ENCODE measurements at regions not wholly inside any gene's neighbourhood (a gene's known extent, or its start where the extent isn't known, plus 50 kb on each side); places are given as distances from the start of the nearest gene placed in this dataset.

GRCh38 chr18:29140590-29140989, 963.7 kb upstream of the CDH2 start:
- H3K4me3 Mint-ChIP-seq, result no peak overlapping the region
- WGBS (ENCODE audit: extremely low coverage, insufficient read length, low lambda C conversion rate), result no CpG with 5 or more reads among the region's 2 CpGs
- H3K4ac ChIP-seq (ENCODE audit: low read depth, low read length), result no peak overlapping the region
- H3K4me1 Mint-ChIP-seq, result peaks cover 13 to 15% of the 10 kb centered on the region in 2 experiments
- H3T11ph ChIP-seq (ENCODE audit: low read length), result no peak overlapping the region
- H3K56ac ChIP-seq (ENCODE audit: insufficient read length, low read depth, low read length), result no peak overlapping the region
- no peak overlapping the region for H3K23ac ChIP-seq (ENCODE audit: insufficient read length, low read depth, low read length)
- no peaks in the 10 kb centered on the region for H3K36me3 Mint-ChIP-seq (ENCODE audit: insufficient read depth in 1 of 3, low read depth in 3 of 3)
- no peak overlapping the region for H2BK15ac ChIP-seq (ENCODE audit: low read depth, low read length)
- H4K5ac ChIP-seq (ENCODE audit: insufficient read length, low read depth, low read length), result no peak overlapping the region
- no peaks in the 10 kb centered on the region for H3K4me1 ChIP-seq (ENCODE audit: insufficient read depth, low read length)
- TF ChIP-seq CTCF (conservative IDR thresholded peaks at IDR 0.05), result no peak
- H3K9ac ChIP-seq (ENCODE audit: extremely low read depth, insufficient read length, low read length), result no peak overlapping the region
- H3K23me2 ChIP-seq (ENCODE audit: insufficient read length, low read depth, low read length, poor library complexity, severe bottlenecking), result no peaks in the 10 kb centered on the region
- no peak overlapping the region for H2AFZ ChIP-seq (ENCODE audit: low read length)
- H3K9me3 ChIP-seq (ENCODE audit: control insufficient read depth, low read depth, low read length), result no peaks in the 10 kb centered on the region
- no peak overlapping the region for H3K4me2 ChIP-seq (ENCODE audit: insufficient read depth, insufficient read length, low read length)
- H3K27me3 Mint-ChIP-seq (ENCODE audit: low read depth), result no peaks in the 10 kb centered on the region
- no peak overlapping the region for H4K8ac ChIP-seq (replicated peaks; ENCODE audit: insufficient read length, low read depth, low read length)
- H2BK20ac ChIP-seq (ENCODE audit: low read depth, low read length, poor library complexity, severe bottlenecking), result no peak overlapping the region
- H3K27ac ChIP-seq (ENCODE audit: insufficient read length, low read depth, low read length), result no peak overlapping the region
- H4K20me1 ChIP-seq (ENCODE audit: control insufficient read depth, insufficient read depth, insufficient read length), result no peaks in the 10 kb centered on the region
- H2AK5ac ChIP-seq (ENCODE audit: insufficient read length, low read length), result no peak overlapping the region
- H2BK5ac ChIP-seq (ENCODE audit: insufficient read length, low read length), result no peak overlapping the region
- no peak for DNase-seq
- H3K27ac Mint-ChIP-seq, result no peak overlapping the region
- no peaks in the 10 kb centered on the region for H3K27me3 ChIP-seq (ENCODE audit: insufficient read depth, low read length)
- H2BK120ac ChIP-seq (ENCODE audit: low read depth, low read length, poor library complexity, severe bottlenecking), result no peak overlapping the region
- H3K14ac ChIP-seq (ENCODE audit: insufficient read depth, low read length), result no peak overlapping the region
- no peaks in the 10 kb centered on the region for H3K9me3 Mint-ChIP-seq
- H3K79me1 ChIP-seq (ENCODE audit: insufficient read depth, low read depth, low read length, poor library complexity, severe bottlenecking), result no peaks in the 10 kb centered on the region
- no peak overlapping the region for H3K18ac ChIP-seq (ENCODE audit: insufficient read length, low read depth, low read length)
- H3K79me2 ChIP-seq (ENCODE audit: insufficient read depth, low read length), result no peaks in the 10 kb centered on the region
- H2BK12ac ChIP-seq (ENCODE audit: insufficient read length, low read depth, low read length), result no peak overlapping the region
- H4K91ac ChIP-seq (ENCODE audit: insufficient read length, low read depth, low read length), result no peak overlapping the region
